ENCODE measurements at regions not wholly inside any gene's neighbourhood (a gene's known extent, or its start where the extent isn't known, plus 50 kb on each side); places are given as distances from the start of the nearest gene placed in this dataset.

- TF ChIP-seq CTCF (IDR thresholded peaks at IDR 0.05; ENCODE audit: insufficient read depth, low read length, poor library complexity, severe bottlenecking) (no peak), EZH2phosphoT487 (conservative IDR thresholded peaks at IDR 0.05; ENCODE audit: low read length) (no peak)
Observed at GRCh38 chr14:51534610-51535011, 117.1 kb upstream of the FRMD6 start.
